CD4-positive, alpha-beta T cell treated with Interleukin-21 for 1 hour (primary cell): ENCODE measurements at regions not wholly inside any gene's neighbourhood (a gene's known extent, or its start where the extent isn't known, plus 50 kb on each side); places are given as distances from the start of the nearest gene placed in this dataset.

ENCODE experiments used
- DNase-seq: peaks from one replicate; pipeline ENCODE4 v3.0.0-alpha.2; 2020

DNA sequence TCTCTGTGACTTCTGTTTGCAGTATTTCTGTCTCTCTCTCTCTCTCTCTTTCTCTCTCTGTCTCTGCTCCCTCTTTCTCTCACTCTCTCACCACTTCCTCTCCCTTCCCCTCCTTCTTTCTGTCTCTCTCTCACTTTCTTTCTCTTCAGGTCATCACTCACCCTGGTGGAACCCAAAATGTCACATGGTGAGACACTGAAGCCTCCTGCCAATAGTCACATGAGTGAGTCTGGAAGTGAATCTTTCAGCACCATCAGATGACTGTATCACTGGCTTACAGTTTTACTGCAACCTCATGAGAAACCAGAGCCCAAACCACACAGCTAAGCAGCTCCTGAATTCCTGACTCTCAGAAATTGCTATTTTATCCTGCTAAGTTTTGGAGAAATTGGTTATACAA lies 414.6 kb downstream of the CAAP1 start:
- no peak for DNase-seq

DNA sequence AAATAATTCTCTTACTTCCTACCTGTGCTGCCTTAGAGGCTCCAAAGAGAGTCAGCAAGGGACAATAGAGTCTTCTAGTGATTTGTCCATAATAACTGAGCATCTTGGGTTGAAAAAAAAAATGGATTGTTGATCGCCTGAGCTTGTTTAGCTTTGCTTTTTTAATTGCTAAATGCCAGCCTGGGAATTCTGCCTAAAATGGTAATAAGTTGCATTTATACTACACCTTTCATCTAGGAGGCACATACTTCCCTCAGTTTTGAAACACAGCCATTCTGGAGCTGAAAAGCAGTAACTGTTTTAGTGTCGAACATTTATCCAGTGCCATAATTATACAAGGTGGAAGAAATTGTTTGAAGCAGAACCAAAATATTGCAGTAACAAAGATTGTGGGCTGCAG lies 421.3 kb downstream of the CAAP1 start:
- DNase-seq: no peak

DNA sequence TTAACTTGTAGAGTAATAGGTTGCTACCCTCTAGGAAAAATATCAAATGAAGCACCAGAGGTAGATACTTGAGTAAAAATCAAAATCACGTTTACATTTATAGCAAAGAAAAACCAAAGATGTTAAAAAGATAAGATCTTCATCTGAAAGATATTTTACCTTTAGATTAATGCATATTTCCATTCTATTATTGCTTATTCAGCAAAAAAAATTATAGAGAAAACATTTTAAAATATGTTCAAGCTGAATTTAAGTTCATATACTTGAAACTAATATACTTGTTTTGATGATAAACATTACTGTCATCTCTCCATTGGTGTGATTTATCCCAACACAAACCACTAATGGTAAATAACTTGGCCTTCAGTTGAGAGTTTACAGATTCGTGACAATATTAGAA lies 422.3 kb downstream of the CAAP1 start:
- no peak for DNase-seq

DNA sequence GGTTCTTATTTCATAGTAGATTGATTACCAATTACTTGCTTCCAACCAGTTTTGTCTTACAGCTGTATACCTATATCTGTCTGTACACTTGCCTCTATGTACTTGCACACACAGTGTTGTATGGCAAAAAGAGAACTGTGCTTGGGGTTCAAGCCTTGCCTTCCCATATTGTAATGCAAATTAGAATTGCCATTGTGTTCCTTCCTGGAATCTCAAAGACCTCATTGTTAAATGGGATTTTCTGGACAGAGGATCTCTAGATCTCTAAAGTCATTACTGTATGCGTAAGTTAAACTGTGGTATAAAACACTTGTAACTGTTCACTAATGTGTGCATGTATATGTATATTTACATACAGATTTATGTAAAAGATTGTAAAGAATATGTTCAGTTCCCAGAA lies 428.8 kb downstream of the CAAP1 start:
- no peak for DNase-seq

DNA sequence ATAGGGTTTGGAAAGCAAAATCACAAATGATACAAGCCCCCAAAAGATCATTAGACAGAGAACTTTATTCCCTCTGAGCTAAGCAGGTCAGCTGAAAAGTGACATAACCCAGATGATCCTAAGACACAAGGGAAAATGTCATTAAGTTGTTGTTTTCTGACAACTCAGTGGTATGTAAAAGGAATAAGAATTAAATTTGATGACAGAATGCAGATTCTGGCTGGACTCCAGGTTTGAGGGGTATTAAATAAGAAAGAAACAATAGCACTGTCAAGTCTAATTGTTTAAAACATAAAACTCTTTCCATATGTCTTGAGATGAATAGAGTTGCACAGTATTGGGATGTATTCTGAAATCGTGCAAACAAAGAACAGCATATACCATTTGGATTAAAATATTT lies 429.9 kb downstream of the CAAP1 start:
- no peak for DNase-seq

DNA sequence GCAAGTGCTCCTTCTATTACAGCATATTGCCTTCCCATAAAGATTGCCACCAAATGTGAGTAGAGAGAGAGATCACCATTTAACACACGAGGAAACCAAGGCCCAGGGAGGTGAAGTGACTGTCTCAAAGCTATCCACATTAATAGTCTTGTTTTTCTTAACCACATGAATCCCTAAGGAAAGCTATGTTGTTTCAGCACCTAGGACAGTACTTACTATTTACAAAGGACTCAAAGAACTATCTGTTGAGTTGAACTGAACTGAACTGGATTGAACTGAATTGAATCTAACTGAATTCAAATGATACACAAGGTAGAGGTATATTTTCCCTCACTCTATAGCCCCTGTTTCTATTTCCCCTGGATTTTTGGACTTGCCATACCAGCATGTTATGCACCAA lies 430.4 kb downstream of the CAAP1 start:
- DNase-seq: no peak

DNA sequence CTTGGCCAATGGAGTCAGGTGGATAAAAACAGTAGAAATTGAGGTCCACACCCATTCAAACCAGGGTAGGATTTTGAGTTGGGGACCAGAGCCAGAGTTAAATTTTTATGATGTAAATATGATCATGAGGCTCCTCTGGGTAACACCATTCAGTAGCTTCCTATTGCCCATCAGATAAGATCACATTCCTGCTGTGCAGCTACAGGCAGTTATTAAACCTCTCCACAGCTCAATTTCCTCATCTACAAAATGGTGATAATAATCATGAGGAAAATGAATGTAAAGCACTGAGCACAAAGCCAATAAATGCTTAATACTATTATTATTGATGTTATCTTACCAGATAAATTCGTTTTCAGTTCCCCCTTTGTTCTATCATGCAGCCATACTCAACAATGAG lies 432.0 kb downstream of the CAAP1 start:
- DNase-seq: no peak

DNA sequence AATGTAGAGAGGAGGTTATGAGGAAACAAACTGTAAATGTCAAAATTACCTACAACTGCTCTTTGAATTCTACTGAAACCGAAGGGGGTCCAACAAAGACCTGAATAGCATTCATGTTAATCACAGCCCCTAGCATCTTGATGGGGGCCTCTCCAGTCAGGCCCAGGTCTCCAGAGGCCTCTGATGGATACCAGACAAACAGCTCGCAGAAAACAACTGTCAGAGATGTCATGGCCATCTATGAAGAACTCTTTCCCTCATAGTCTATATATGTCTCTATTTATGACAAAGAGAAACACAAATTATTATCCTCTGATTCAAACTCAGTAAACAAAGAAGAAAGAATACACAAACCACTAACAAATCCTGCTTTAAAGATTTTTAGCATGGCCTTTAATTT lies 432.6 kb downstream of the CAAP1 start:
- DNase-seq: no peak

DNA sequence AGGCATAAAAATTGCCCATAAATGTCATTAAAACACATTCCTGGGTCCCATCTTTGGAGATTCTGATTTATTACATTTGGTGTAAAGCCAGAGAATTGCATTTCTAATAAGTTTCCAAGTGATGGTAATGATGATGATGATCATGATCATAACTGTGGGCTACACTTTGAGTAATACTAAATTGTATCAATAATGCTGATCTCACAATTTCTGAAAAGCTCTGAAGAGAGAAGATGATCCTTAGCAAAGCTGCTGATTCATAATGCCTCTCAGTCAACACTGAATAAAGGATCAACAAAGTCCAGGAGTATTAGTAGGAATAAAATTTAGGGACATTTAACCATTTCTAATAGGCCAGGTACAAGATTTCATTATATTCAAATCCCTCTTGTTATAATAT lies 434.5 kb downstream of the CAAP1 start:
- DNase-seq: no peak

DNA sequence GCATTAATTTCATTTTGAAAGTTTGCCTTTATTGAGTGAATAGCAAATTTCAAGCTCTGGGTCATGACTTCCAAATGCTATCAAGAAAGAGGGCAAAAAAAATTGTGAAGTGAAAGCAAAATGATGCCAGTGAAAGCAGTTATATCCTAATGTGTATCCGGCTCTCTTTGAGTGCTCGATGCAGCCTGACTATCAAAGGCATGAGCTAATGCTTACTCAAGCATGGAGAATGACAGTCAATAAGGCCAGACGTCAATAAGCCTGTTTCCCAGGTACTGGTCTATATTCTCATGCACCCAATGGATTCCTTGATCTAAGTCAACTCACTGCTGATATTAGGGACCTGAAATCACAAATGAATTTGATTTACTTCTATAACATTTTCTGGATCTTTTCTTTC lies 435.5 kb downstream of the CAAP1 start:
- no peak for DNase-seq

DNA sequence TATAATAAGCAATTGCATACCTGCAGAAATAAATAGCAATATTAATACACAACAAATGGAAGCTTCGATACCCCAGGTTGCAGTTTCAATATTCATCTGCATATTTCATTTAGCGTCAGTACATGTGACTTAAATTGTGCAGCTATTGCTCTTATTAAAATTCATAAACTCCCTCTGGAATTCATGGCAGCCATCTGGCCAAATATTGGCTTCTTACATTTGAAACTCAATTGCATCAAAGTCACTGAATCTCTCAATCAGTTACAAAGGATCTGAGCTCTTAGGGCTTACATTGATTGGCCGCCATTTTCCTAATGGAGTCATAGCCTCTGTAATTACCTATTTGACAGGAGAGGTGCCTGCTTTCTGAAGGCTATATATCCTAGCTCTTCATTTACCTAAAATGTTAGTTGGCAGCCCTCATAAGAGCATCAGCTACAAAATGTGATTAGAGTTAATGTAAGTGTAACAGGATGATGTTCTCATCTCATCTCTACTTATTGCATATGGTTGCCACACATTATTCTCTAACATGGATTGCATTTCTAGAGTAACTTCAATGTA lies 453.5 kb downstream of the CAAP1 start:
- no peak for DNase-seq

DNA sequence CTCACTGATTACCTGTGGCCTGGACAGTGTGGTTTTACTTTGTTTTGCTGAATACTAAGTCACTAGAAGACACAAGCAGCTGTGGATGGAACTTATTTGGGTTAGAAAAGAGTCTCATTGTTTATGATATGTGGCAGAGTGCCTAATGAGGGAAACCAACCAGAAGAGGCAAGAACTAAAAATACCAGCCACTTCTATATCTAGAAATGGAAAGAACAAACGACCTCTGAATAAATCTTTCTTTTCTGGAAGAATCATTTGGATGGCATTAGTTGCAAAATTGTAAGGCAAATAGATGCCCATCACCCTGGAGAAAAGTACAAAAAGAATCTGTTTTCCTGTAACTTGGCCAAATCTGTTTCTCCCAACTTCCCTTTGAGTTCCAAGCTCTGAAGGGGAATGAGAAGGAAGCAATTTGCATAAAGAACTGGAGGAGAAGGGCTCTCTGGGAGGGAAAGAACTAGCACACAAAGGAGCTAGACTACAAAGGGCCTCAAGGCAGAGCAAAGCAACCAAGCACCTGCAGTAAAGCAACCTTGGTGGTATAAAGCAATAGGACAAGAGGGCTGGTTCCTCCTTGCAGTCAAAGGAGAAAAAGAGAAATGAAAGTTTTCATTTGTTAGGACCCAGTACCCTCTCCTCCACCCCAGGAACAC lies 455.4 kb downstream of the CAAP1 start:
- DNase-seq: no peak

DNA sequence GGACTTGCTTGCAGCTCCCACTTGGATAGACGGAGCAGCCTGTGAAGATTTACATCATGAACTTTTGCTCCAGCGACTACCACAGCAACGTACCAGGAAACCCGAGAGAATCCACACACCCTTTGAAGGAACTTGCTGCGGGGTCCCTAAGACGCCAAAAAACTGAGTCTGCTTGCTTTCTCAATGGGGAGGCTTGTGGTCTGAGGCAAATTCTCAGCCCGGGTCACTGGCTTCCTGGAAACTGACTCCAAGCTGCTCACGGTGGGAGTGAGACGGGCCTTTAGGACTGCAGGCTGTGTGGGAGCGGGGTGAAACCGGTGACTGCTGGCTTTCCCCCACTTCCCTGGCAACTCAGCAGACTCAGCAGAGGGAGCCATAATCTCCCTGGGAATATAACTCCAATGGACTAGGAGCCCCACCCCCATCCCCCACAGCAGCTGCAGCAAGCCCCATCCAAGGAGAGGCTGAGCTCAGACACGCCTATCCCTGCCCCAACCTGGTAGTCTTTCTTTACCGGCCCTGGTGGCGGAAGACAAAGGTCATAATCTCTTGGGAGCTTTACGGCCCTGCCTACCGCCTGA lies 466.0 kb downstream of the CAAP1 start:
- no peak for DNase-seq

DNA sequence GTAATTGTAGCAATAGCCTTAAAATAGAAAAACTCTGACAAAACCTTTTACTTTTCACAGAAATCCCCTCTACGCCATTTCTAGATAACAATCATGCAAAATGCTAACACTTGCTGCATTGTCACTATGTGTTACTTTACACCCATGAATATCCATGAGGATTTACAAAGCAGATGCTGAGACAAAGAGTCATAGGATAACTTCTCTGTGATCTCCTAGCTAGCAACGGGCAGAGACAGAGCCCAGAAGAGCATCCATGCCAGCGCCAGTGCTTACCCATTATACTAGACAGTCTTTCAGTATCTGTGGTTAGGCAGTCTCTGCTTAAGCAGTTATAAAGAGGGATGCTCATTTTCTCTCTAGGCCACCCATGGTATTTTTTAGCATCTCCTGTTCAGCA lies 474.1 kb downstream of the CAAP1 start:
- DNase-seq: no peak

DNA sequence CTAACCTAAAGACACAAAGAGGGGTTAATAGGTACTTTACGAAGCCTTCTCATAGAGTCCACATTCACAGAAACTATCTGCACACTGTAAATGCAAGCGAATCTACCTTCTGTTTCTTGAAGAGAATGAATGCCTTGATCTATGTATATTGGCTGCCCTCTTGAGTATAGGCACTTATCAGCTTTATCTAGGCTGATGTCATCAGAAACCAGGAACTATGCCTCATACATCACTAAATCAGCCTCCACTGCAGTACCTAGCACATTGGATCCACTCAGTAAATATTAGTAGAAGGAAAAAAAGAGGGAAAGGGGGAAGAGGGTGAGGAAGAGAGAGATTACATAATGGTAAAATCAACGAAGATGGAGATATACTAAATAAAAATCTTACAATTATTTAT lies 477.1 kb downstream of the CAAP1 start:
- DNase-seq: no peak

DNA sequence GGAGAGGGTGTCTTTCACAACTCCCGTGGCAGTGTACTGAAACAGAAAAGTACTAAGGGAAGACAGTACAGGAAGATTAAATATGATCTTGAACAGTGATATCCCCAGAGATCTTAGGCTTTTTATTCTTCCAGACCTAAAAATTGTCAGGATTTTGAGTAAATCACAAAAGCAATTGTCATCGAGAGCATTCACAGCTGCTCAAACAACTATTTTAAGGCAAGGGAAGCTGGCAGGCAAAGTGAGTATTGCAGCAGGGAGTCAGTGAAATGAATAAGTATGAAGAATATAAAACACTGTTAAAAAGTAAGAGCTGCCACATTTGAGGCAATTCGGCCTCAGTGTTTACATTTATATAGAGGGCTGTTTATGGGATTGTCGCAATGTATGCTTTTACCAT lies 479.0 kb downstream of the CAAP1 start:
- no peak for DNase-seq

DNA sequence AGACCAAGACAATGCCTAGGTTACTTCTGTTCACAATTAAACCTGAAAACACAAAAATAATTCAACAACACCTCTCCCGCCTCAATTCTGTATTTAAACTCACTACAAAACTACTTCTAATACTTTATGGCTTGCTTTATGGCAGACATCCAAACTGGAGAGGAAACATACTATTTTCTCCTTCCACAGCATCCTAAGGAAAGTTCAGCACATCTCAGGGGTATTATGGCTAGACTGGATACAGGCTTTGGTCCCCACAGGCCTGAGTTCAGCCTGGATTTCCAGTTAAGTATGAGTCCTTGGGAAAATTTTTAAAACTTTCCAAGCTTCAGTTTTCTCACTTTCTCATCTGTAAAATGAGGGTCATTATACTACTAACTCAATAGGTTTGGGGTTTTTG lies 480.2 kb downstream of the CAAP1 start:
- no peak for DNase-seq

DNA sequence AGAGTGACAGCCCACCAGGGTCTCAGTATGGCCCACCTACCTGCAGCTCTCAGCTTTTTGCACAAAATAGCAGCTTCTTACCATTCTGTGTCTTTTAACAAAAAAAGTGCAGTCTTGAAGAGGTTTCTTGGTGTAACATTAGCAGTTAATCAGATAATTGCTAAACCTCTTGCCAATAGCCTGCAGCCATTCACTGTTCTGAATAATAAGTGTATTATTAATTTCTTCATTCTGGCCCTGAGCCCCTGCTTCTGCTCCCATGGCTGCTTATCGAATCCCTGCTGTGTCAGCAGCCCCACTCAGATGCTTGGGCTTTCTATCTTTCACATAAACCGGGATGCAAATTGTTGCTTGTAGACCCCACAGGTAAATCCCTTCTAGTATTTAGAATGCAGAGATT lies 485.9 kb downstream of the CAAP1 start:
- DNase-seq: no peak

DNA sequence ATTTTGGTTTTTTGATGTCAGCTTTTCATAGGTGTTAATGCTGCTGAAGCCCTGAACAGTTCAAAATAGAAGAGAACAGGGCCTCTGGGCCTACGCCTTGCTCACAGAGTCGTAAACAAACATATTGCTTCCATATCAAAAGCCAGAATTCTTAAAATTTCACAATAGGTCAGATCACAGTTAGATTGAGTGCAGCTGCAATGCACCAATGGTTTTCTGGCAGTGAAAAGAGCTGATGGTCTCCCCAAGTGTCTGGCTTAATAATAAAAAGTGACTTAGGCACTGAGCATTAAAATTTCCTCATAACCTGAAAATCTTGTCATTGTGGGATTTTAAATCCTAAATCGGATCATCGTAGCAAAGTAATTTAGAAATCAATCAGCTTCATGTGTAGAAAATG lies 493.0 kb downstream of the CAAP1 start:
- DNase-seq: no peak

DNA sequence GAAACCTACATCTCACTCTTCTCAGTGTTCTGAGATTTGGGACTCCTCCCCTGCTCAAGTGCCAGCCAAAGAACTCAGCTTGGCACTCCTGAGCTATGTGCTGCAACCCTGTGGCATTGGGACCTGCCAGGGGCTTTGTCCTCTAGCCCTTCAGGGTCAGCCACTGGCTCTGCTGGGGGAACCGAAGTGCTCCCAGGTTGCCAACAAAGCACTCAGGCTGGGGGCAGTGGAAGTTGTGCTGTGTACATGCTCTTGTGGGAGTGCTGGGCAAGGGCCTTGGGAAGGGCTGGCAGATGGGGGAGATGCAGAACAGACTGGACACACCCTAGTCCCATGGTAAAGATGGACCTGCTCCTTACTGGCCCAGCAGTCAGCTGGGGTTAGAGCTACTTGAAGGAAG lies 498.6 kb downstream of the CAAP1 start:
- no peak for DNase-seq

DNA sequence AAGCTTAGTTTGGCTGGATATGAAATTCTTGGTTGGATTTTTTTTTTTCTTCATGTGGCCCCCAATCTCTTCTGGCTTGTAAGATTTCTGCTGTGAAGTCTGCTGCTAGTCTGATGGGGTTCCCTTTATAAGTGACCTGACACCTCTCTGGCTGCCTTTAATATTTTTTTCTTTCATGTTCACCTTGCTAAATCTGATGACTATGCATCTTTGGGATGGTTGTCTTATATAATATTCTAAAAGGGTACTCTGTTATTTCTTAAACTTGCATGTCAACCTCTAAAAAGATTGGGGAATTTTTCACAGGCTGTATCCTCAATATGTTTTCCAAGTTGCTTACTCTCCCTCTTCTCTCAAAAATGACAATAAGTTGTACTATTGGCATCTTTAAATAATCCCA lies 500.0 kb downstream of the CAAP1 start:
- no peak for DNase-seq

DNA sequence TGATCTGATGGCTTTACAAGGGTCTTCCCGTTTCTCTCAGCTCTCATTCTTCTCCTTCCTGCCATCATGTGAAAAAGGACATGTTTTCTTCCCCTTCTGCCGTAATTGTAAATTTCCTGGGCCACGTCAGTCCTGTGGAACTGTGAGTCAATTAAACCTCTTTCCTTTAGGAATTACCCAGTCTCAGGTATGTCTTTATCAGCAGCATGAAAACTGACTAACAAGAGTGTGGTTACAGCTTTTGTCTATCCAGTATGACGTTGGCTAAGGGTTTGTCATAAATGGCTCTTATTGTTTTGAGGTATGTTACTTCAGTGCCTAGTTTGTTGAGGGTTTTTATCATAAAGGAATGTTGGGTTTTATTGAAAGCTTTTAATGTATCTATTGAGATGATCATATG lies 501.6 kb downstream of the CAAP1 start:
- DNase-seq: no peak

DNA sequence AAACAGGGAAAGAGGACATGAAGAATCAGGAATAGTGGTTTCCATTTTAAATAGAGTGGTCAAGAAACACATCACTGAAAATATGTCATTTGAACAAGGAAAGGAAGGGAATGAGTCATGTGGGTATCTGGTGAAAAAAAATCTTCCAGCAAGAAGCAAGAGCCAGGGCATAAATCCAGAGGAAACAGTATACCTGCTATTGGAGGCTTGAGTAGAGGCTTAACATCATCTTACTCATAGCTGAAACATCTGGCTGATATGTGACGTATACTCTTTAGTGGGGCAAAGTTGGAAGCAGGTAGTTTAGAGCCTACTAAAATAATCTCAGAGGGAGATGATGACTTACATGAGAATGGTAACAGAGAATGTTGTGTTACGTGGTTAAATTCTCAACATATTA lies 517.2 kb downstream of the CAAP1 start:
- no peak for DNase-seq

DNA sequence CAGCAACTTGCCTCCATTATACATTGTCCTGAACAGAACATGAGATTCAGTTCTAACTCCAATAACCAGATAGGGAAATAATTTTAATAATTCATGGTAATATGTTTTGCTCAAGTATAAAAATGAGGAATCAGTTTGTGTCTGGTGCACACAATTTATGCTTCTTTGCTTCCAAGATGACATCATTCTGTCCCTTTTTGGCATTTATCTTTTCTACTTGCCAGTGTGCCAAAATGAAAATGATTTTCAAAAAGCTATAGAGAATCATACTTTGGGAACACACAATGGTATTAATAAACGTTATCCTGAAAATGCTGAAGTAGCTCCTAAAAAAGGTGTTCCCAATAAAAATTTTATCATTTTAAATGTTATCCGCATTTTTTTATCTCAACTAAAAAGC lies 519.0 kb downstream of the CAAP1 start:
- DNase-seq: no peak

DNA sequence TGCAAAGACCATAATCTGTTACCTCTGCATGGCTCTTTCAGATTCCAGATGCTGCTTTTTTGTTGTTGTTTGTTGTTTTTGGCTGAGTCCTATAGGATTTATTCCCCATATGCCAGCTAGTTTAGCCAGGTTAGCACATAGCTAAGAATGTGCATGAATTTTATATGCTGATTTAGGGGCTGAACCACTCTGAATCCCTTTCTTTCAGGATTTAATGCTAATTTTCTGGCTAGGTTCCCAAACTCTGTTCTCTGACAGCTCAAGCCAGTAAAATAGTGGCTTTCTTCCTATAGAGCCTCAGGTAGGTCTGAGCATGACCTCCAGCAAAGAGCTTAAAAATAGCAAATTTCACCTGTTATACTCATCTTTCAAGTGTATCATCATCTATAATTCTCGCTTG lies 521.4 kb downstream of the CAAP1 start:
- no peak for DNase-seq
